ENCODE measurements at regions not wholly inside any gene's neighbourhood (a gene's known extent, or its start where the extent isn't known, plus 50 kb on each side); places are given as distances from the start of the nearest gene placed in this dataset.

- ATAC-seq (replicated peaks): peak; percentile 52
- no peaks in the 10 kb centered on the region for H3K4me1 Mint-ChIP-seq
- peaks cover 4% of the 10 kb centered on the region for H3K27me3 Mint-ChIP-seq
- no peak overlapping the region for H3K4me3 Mint-ChIP-seq
- no peak overlapping the region for H3K27ac Mint-ChIP-seq
- H3K9me3 Mint-ChIP-seq: peaks cover 3% of the 10 kb centered on the region
- no peaks in the 10 kb centered on the region for H3K36me3 Mint-ChIP-seq (ENCODE audit: low read depth)
Measured at GRCh38 chr13:31629085-31629780, 110.1 kb upstream of the RXFP2 start.

GRCh38 chr13:31631071-31631470, 108.3 kb upstream of the RXFP2 start:
- no peaks in the 10 kb centered on the region for H3K27me3 Mint-ChIP-seq
- no peak for ATAC-seq (replicated peaks)

GRCh38 chr13:31631746-31632145, 107.6 kb upstream of the RXFP2 start:
- Mint-ChIP-seq H3K9me3 (peaks cover 14% of the 10 kb centered on the region), H3K4me3 (no peak overlapping the region), H3K4me1 (no peaks in the 10 kb centered on the region), H3K36me3 (ENCODE audit: low read depth) (no peaks in the 10 kb centered on the region), H3K27ac (no peak overlapping the region), H3K27me3 (peaks cover under 1% of the 10 kb centered on the region)
- no peak for ATAC-seq (replicated peaks)

More at GRCh38 chr13:31631071-31631470, 108.3 kb upstream of the RXFP2 start:
- Mint-ChIP-seq H3K36me3 (ENCODE audit: low read depth) (no peaks in the 10 kb centered on the region), H3K27ac (no peak overlapping the region), H3K9me3 (peaks cover 9% of the 10 kb centered on the region), H3K4me3 (no peak overlapping the region), H3K4me1 (no peaks in the 10 kb centered on the region)

GRCh38 chr13:31638577-31638976, 100.7 kb upstream of the RXFP2 start:
- no peaks in the 10 kb centered on the region for H3K4me1 Mint-ChIP-seq

GRCh38 chr13:31639443-31640163, 99.7 kb upstream of the RXFP2 start:
- ATAC-seq (replicated peaks): no peak
- H3K4me1 Mint-ChIP-seq: no peaks in the 10 kb centered on the region
- peaks cover 25% of the 10 kb centered on the region for H3K9me3 Mint-ChIP-seq
- H3K27me3 Mint-ChIP-seq: peaks cover 12% of the 10 kb centered on the region
- no peak overlapping the region for H3K27ac Mint-ChIP-seq
- no peak overlapping the region for H3K4me3 Mint-ChIP-seq
- no peaks in the 10 kb centered on the region for H3K36me3 Mint-ChIP-seq (ENCODE audit: low read depth)

More at GRCh38 chr13:31638577-31638976, 100.7 kb upstream of the RXFP2 start:
- Mint-ChIP-seq H3K9me3 (peaks cover 29% of the 10 kb centered on the region), H3K27me3 (peaks cover 12% of the 10 kb centered on the region), H3K36me3 (ENCODE audit: low read depth) (no peaks in the 10 kb centered on the region), H3K4me3 (no peak overlapping the region), H3K27ac (no peak overlapping the region)
- ATAC-seq (replicated peaks): no peak

- no peak for ATAC-seq (replicated peaks)
- H3K4me3 Mint-ChIP-seq: no peak overlapping the region
- H3K36me3 Mint-ChIP-seq (ENCODE audit: low read depth): no peaks in the 10 kb centered on the region
- no peaks in the 10 kb centered on the region for H3K27me3 Mint-ChIP-seq
- no peak overlapping the region for H3K27ac Mint-ChIP-seq
- H3K9me3 Mint-ChIP-seq: no peaks in the 10 kb centered on the region
- no peaks in the 10 kb centered on the region for H3K4me1 Mint-ChIP-seq
Measured at GRCh38 chr13:31649766-31650165, 89.6 kb upstream of the RXFP2 start.

- Mint-ChIP-seq H3K27me3 (no peaks in the 10 kb centered on the region), H3K9me3 (no peaks in the 10 kb centered on the region), H3K4me1 (no peaks in the 10 kb centered on the region), H3K4me3 (no peak overlapping the region), H3K36me3 (ENCODE audit: low read depth) (no peaks in the 10 kb centered on the region), H3K27ac (no peak overlapping the region)
- ATAC-seq (replicated peaks): no peak
Measured at GRCh38 chr13:31653730-31654129, 85.6 kb upstream of the RXFP2 start.

- no peak for ATAC-seq (replicated peaks)
- Mint-ChIP-seq H3K9me3 (peaks cover 6% of the 10 kb centered on the region), H3K4me3 (no peak overlapping the region), H3K27ac (no peak overlapping the region), H3K36me3 (ENCODE audit: low read depth) (no peaks in the 10 kb centered on the region), H3K4me1 (no peaks in the 10 kb centered on the region), H3K27me3 (peaks cover 20% of the 10 kb centered on the region)
Measured at GRCh38 chr13:31663880-31664585, 75.3 kb upstream of the RXFP2 start.

- H3K9me3 Mint-ChIP-seq: no peaks in the 10 kb centered on the region
- H3K36me3 Mint-ChIP-seq (ENCODE audit: low read depth): no peaks in the 10 kb centered on the region
- no peak for ATAC-seq (replicated peaks)
- no peaks in the 10 kb centered on the region for H3K4me1 Mint-ChIP-seq
- no peak overlapping the region for H3K27ac Mint-ChIP-seq
- no peak overlapping the region for H3K4me3 Mint-ChIP-seq
- peaks cover 23% of the 10 kb centered on the region for H3K27me3 Mint-ChIP-seq
Measured at GRCh38 chr13:31670831-31671617, 68.3 kb upstream of the RXFP2 start.

GRCh38 chr13:31674051-31674450, 65.3 kb upstream of the RXFP2 start:
- H3K36me3 Mint-ChIP-seq (ENCODE audit: low read depth): no peaks in the 10 kb centered on the region
- peaks cover 21% of the 10 kb centered on the region for H3K27me3 Mint-ChIP-seq
- H3K9me3 Mint-ChIP-seq: no peaks in the 10 kb centered on the region
- ATAC-seq (replicated peaks): no peak
- H3K27ac Mint-ChIP-seq: no peak overlapping the region
- H3K4me1 Mint-ChIP-seq: no peaks in the 10 kb centered on the region
- no peak overlapping the region for H3K4me3 Mint-ChIP-seq

- Mint-ChIP-seq H3K27ac (no peak overlapping the region), H3K9me3 (no peaks in the 10 kb centered on the region), H3K4me3 (no peak overlapping the region), H3K27me3 (peaks cover 24% of the 10 kb centered on the region), H3K36me3 (ENCODE audit: low read depth) (no peaks in the 10 kb centered on the region), H3K4me1 (no peaks in the 10 kb centered on the region)
- no peak for ATAC-seq (replicated peaks)
Measured at GRCh38 chr13:31675440-31675953, 63.8 kb upstream of the RXFP2 start.

- ATAC-seq (replicated peaks): no peak
- Mint-ChIP-seq H3K36me3 (ENCODE audit: low read depth) (no peaks in the 10 kb centered on the region), H3K27me3 (peaks cover 24% of the 10 kb centered on the region), H3K4me1 (no peaks in the 10 kb centered on the region), H3K9me3 (peaks cover 4% of the 10 kb centered on the region), H3K27ac (no peak overlapping the region), H3K4me3 (no peak overlapping the region)
Measured at GRCh38 chr13:31681133-31681532, 58.2 kb upstream of the RXFP2 start.

- ATAC-seq (replicated peaks): no peak
- Mint-ChIP-seq H3K36me3 (ENCODE audit: low read depth) (no peaks in the 10 kb centered on the region), H3K27me3 (peaks cover 27% of the 10 kb centered on the region), H3K4me3 (no peak overlapping the region), H3K4me1 (no peaks in the 10 kb centered on the region), H3K27ac (no peak overlapping the region), H3K9me3 (peaks cover 4% of the 10 kb centered on the region)
Measured at GRCh38 chr13:31684466-31684865, 54.9 kb upstream of the RXFP2 start.

Measured in activated T-helper 17 cell treated with anti-CD3 and anti-CD28 coated beads, Interleukin-2, amount 50 U/mL, for 72 hours (primary cell).